ENCODE measurements at regions not wholly inside any gene's neighbourhood (a gene's known extent, or its start where the extent isn't known, plus 50 kb on each side); places are given as distances from the start of the nearest gene placed in this dataset.

DNA sequence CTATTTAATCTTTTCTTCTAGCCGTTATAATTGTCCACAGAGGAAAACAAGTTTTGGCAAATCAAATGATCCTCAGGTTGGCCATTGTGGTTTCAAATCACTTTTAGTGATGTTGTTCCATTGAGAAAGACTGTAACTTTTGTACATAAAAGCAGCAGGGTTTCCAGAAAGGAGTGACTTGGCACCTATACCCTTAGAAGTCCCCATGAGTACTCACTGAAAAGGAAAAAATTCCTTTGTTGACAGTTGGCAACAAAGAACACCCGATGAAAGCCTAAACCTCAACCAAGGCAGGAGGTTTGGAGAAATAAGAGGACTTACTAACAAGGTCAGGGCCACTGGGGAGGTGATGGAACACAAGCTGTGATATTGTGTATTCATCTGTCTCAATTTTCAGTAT, 474.4 kb downstream of the RAPGEF2 start:
- TF ChIP-seq, protein P1, sequence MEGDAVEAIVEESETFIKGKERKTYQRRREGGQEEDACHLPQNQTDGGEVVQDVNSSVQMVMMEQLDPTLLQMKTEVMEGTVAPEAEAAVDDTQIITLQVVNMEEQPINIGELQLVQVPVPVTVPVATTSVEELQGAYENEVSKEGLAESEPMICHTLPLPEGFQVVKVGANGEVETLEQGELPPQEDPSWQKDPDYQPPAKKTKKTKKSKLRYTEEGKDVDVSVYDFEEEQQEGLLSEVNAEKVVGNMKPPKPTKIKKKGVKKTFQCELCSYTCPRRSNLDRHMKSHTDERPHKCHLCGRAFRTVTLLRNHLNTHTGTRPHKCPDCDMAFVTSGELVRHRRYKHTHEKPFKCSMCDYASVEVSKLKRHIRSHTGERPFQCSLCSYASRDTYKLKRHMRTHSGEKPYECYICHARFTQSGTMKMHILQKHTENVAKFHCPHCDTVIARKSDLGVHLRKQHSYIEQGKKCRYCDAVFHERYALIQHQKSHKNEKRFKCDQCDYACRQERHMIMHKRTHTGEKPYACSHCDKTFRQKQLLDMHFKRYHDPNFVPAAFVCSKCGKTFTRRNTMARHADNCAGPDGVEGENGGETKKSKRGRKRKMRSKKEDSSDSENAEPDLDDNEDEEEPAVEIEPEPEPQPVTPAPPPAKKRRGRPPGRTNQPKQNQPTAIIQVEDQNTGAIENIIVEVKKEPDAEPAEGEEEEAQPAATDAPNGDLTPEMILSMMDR (IDR thresholded peaks at IDR 0.05; ENCODE audit: borderline replicate concordance, extremely low read depth, low read length, poor library complexity, severe bottlenecking) = no peak
- no peak for TF ChIP-seq EZH2 (IDR thresholded peaks at IDR 0.05; ENCODE audit: borderline replicate concordance, low read depth, low read length, severe bottlenecking)
